B cell (primary cell): ENCODE measurements at regions not wholly inside any gene's neighbourhood (a gene's known extent, or its start where the extent isn't known, plus 50 kb on each side); places are given as distances from the start of the nearest gene placed in this dataset.

Experiments used
- ATAC-seq: fragments of 200-7000 bp; cut with Tn5 transposase; one replicate; pipeline ENCODE4 v1.10.0; 2021; ENCODE audit warnings: low read depth, mild to moderate bottlenecking, moderate number of reproducible peaks, moderate library complexity
- CTCF ChIA-PET: fragments of 350-600 bp; sonication (Branson Sonifier 250); formaldehyde crosslinking; loops from one replicate; lab custom pipeline; 2021; ENCODE audit warnings: antibody characterized with exemption, inconsistent platforms; lab: Charles Lee
- POLR2A ChIA-PET: fragments of 350-600 bp; sonication (Branson Sonifier 250); formaldehyde crosslinking; loops from one replicate; lab custom pipeline; 2021; ENCODE audit warnings: antibody characterized with exemption; lab: Charles Lee
- DNase-seq: peaks from one replicate; pipeline ENCODE4 v3.0.0; 2013
- H2AFZ ChIP-seq: 2 replicates; pipeline ENCODE4 v1.6.1; 2012; ENCODE audit warnings: mild to moderate bottlenecking, low read depth, low read length; ENCODE audit not compliant: insufficient read depth, poor library complexity, severe bottlenecking
- H3K27ac ChIP-seq, 2 donors: 1 replicate in 1 of 2; 2 replicates in 1 of 2; pipeline ENCODE4 v1.5.1; 2012 to 2013; ENCODE audit warnings: low read length in 2 of 2, mild to moderate bottlenecking in 2 of 2, moderate library complexity in 1 of 2
- H3K27me3 ChIP-seq, 4 experiments: fragments of 200-600 bp in 1 of 4; sonication (generic) in 1 of 4; replicated peaks in 1 of 4; 1 replicate in 2 of 4; 2 replicates in 2 of 4; pipeline versions ENCODE4 v1.6.1 to v1.7.0; 2013 to 2016; ENCODE audit warnings: low read length in 3 of 4, mild to moderate bottlenecking in 2 of 4, mixed read lengths in 1 of 4, moderate library complexity in 1 of 4; ENCODE audit not compliant: insufficient read depth in 4 of 4, control insufficient read depth in 3 of 4; ENCODE audit errors: control extremely low read depth in 1 of 4
- H3K36me3 ChIP-seq, 2 experiments: replicated peaks in 1 of 2; 1 replicate in 1 of 2; 2 replicates in 1 of 2; pipeline versions ENCODE4 v1.6.1 to v1.7.1; 2013; ENCODE audit warnings: low read length in 1 of 2; ENCODE audit not compliant: insufficient read depth in 2 of 2, control insufficient read depth in 1 of 2; ENCODE audit errors: control extremely low read depth in 1 of 2, extremely low read depth in 1 of 2
- H3K4me1 ChIP-seq, 2 donors: fragments of 200-600 bp in 1 of 2; sonication (generic) in 1 of 2; 1 replicate in 1 of 2; 2 replicates in 1 of 2; pipeline versions ENCODE4 v1.5.1 to v1.6.1; 2013 to 2017; ENCODE audit warnings: low read length in 2 of 2; ENCODE audit not compliant: control insufficient read depth in 2 of 2, insufficient read depth in 2 of 2
- H3K4me2 ChIP-seq: replicated peaks from 2 replicates; pipeline ENCODE3; 2012; ENCODE audit warnings: mild to moderate bottlenecking, low read depth, low read length; ENCODE audit not compliant: poor library complexity, severe bottlenecking
- H3K4me3 ChIP-seq, 5 experiments: fragments of 200-600 bp in 1 of 5; sonication (generic) in 1 of 5; 1 replicate in 3 of 5; 2 replicates in 2 of 5; pipeline versions ENCODE4 v1.5.1 to v1.7.0; 2011 to 2016; ENCODE audit warnings: low read length in 4 of 5, mild to moderate bottlenecking in 4 of 5, low read depth in 2 of 5, control low read depth in 1 of 5, moderate library complexity in 1 of 5; ENCODE audit not compliant: insufficient read depth in 1 of 5; ENCODE audit errors: control extremely low read depth in 1 of 5, extremely low read depth in 1 of 5
- H3K79me2 ChIP-seq: fragments of 200-600 bp; sonication (generic); one replicate; pipeline ENCODE4 v1.6.0; 2016; ENCODE audit warnings: low read length; ENCODE audit not compliant: control insufficient read depth, insufficient read depth
- H3K9ac ChIP-seq: fragments of 200-600 bp; sonication (generic); 2 replicates; pipeline ENCODE4 v1.6.1; 2017; ENCODE audit warnings: mild to moderate bottlenecking, low read length, moderate library complexity
- H3K9me3 ChIP-seq, 3 donors: one replicate each; pipeline versions ENCODE4 v1.6.1 to v1.7.1; 2013; ENCODE audit warnings: low read length in 2 of 3; ENCODE audit not compliant: control insufficient read depth in 2 of 3, insufficient read depth in 1 of 3; ENCODE audit errors: control extremely low read depth in 1 of 3
- H4K20me1 ChIP-seq: 2 replicates; pipeline ENCODE4 v1.6.0; 2012; ENCODE audit warnings: mild to moderate bottlenecking, low read length; ENCODE audit not compliant: insufficient read depth, control insufficient read depth, poor library complexity, severe bottlenecking
- H3K27ac Mint-ChIP-seq: one replicate; pipeline ENCODE4 v1.8.0; 2021; ENCODE audit warnings: mixed read lengths
- H3K27me3 Mint-ChIP-seq: one replicate; pipeline ENCODE4 v1.8.0; 2021; ENCODE audit warnings: mixed read lengths
- H3K4me1 Mint-ChIP-seq: one replicate; pipeline ENCODE4 v1.8.0; 2021; ENCODE audit warnings: mixed read lengths
- H3K4me3 Mint-ChIP-seq: one replicate; pipeline ENCODE4 v1.8.0; 2021; ENCODE audit warnings: mixed read lengths
- H3K9me3 Mint-ChIP-seq: one replicate; pipeline ENCODE4 v1.8.0; 2022; ENCODE audit warnings: mixed read lengths; ENCODE audit not compliant: insufficient read depth
- CTCF ChIP-seq: fragments of 200-600 bp; IDR thresholded peaks from one replicate; pipeline ENCODE4 v1.8.0; 2022; ENCODE audit warnings: antibody characterized with exemption, mild to moderate bottlenecking
- EZH2 ChIP-seq: IDR thresholded peaks from 2 replicates; pipeline ENCODE4 v1.6.1; 2012; ENCODE audit warnings: borderline replicate concordance, low read depth, mild to moderate bottlenecking, moderate library complexity, low read length; ENCODE audit not compliant: insufficient read depth, poor library complexity, severe bottlenecking
- WGBS: methylation state at CpG from one replicate; pipeline ENCODE4 v1.1.5; 2013; ENCODE audit warnings: missing lambda C conversion rate; ENCODE audit not compliant: insufficient coverage; 5-methylcytosine and 5-hydroxymethylcytosine counted together
- intact Hi-C: fragments of 100-400 bp; cut with micrococcal nuclease; formaldehyde crosslinking; loops from one replicate; pipeline ENCODE4 v1.10.0; 2022

- no peak overlapping the region for H3K4me3 ChIP-seq
- H3K9ac ChIP-seq = no peak overlapping the region
- DNase-seq = no peak
- ATAC-seq = no peak
- no peaks in the 10 kb centered on the region for H3K79me2 ChIP-seq
- H3K9me3 ChIP-seq = peaks cover 0 to 1% (median 0%) of the 10 kb centered on the region in 3 donors
- intact Hi-C loops = no loop called here
- Mint-ChIP-seq H3K9me3 (no peaks in the 10 kb centered on the region), H3K4me3 (no peak overlapping the region), H3K27me3 (no peaks in the 10 kb centered on the region), H3K4me1 (no peaks in the 10 kb centered on the region), H3K27ac (no peak overlapping the region)
- no peaks in the 10 kb centered on the region for H3K36me3 ChIP-seq
- POLR2A ChIA-PET = no interaction called here
- H3K4me1 ChIP-seq = no peaks in the 10 kb centered on the region
- CTCF ChIA-PET = no interaction called here
- H4K20me1 ChIP-seq = no peaks in the 10 kb centered on the region
- H2AFZ ChIP-seq = no peak overlapping the region
- WGBS = 85% methylated on average over 2 of the region's 6 CpGs
- no peak overlapping the region for H3K27ac ChIP-seq
- no peak overlapping the region for H3K4me2 ChIP-seq
- TF ChIP-seq CTCF (no peak), EZH2 (no peak)
- H3K27me3 ChIP-seq = no peaks in the 10 kb centered on the region
Observed at GRCh38 chr13:104961246-104961645, 1574.2 kb downstream of the EFNB2 start.

- H4K20me1 ChIP-seq = no peaks in the 10 kb centered on the region
- no peaks in the 10 kb centered on the region for H3K4me1 ChIP-seq
- no peak for ATAC-seq
- intact Hi-C loops = no loop called here
- no peak overlapping the region for H3K4me2 ChIP-seq
- H3K27me3 ChIP-seq = no peaks in the 10 kb centered on the region
- H3K27ac Mint-ChIP-seq = no peak overlapping the region
- no peaks in the 10 kb centered on the region for H3K79me2 ChIP-seq
- H3K4me3 ChIP-seq = no peak overlapping the region
- TF ChIP-seq EZH2 (no peak), CTCF (no peak)
- no peak overlapping the region for H3K9ac ChIP-seq
- H3K9me3 Mint-ChIP-seq = no peaks in the 10 kb centered on the region
- no peak overlapping the region for H3K4me3 Mint-ChIP-seq
- no CpG with 5 or more reads among the region's 2 CpGs for WGBS
- H3K4me1 Mint-ChIP-seq = no peaks in the 10 kb centered on the region
- DNase-seq = no peak
- CTCF ChIA-PET = no interaction called here
- H3K36me3 ChIP-seq = no peaks in the 10 kb centered on the region
- H3K27ac ChIP-seq = no peak overlapping the region
- POLR2A ChIA-PET = no interaction called here
- H3K27me3 Mint-ChIP-seq = no peaks in the 10 kb centered on the region
- no peak overlapping the region for H2AFZ ChIP-seq
- H3K9me3 ChIP-seq = no peaks in the 10 kb centered on the region
Observed at GRCh38 chr13:104954210-104954609, 1581.3 kb downstream of the EFNB2 start.
